PC-3 (cell line): ENCODE measurements at regions not wholly inside any gene's neighbourhood (a gene's known extent, or its start where the extent isn't known, plus 50 kb on each side); places are given as distances from the start of the nearest gene placed in this dataset.

Experiments used
- EZH2 ChIP-seq: fragments of 300-600 bp; sonication (generic); IDR thresholded peaks from one replicate; pipeline ENCODE4 v1.6.1; 2017; ENCODE audit warnings: antibody characterized with exemption, mild to moderate bottlenecking, low read length; ENCODE audit not compliant: unreplicated experiment
- EZH2phosphoT487 ChIP-seq: fragments of 300-600 bp; sonication (generic); IDR thresholded peaks from 2 replicates; pipeline ENCODE4 v1.6.1; 2018; ENCODE audit warnings: mild to moderate bottlenecking, antibody characterized with exemption, low read length, borderline replicate concordance
- TF ChIP-seq, protein P1 (sequence below): fragments of 300-600 bp; sonication (generic); conservative IDR thresholded peaks from 2 replicates; pipeline ENCODE4 v1.5.1; 2017; ENCODE audit warnings: antibody characterized with exemption, low read depth, mild to moderate bottlenecking, low read length

- TF ChIP-seq, protein P1, sequence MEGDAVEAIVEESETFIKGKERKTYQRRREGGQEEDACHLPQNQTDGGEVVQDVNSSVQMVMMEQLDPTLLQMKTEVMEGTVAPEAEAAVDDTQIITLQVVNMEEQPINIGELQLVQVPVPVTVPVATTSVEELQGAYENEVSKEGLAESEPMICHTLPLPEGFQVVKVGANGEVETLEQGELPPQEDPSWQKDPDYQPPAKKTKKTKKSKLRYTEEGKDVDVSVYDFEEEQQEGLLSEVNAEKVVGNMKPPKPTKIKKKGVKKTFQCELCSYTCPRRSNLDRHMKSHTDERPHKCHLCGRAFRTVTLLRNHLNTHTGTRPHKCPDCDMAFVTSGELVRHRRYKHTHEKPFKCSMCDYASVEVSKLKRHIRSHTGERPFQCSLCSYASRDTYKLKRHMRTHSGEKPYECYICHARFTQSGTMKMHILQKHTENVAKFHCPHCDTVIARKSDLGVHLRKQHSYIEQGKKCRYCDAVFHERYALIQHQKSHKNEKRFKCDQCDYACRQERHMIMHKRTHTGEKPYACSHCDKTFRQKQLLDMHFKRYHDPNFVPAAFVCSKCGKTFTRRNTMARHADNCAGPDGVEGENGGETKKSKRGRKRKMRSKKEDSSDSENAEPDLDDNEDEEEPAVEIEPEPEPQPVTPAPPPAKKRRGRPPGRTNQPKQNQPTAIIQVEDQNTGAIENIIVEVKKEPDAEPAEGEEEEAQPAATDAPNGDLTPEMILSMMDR = no peak
- TF ChIP-seq EZH2phosphoT487 = no peak
- no peak for TF ChIP-seq EZH2
These were observed 550.3 kb downstream of the FOXG1 start for GRCh38 chr14:29316936-29317335.
